HG03342 (cell line): ENCODE measurements at regions not wholly inside any gene's neighbourhood (a gene's known extent, or its start where the extent isn't known, plus 50 kb on each side); places are given as distances from the start of the nearest gene placed in this dataset.

Experiments used
- ATAC-seq: cut with Tn5 transposase; IDR thresholded peaks from one replicate; pipeline ENCODE4 v1.9.1; 2021; ENCODE audit warnings: mild to moderate bottlenecking, moderate library complexity; ENCODE audit not compliant: unreplicated experiment

GRCh38 chr15:35320158-35320780 lies 225.7 kb downstream of the DPH6 start:
- no peak for ATAC-seq

- no peak for ATAC-seq
Measured at GRCh38 chr15:35319354-35319753, 226.6 kb downstream of the DPH6 start.

DNA sequence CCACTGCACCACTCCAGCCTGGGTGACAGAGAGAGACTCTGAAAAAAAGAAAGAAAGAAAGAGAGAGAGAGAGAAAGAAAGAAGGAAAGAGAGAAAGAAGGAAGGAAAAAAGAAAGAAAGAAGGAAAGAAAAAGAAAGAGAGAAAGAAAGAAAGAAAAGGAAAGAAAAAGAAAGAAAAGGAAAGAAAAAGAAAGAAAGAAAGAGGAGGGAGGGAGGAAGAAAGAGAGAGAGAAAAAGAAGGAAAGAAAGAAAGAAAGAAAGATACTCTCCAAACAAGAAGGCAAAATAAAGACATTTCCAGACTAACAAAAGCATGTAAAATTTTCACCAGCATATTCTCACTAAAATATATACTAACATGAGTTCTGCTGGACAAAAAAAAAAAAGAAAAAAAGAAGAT lies 228.7 kb downstream of the DPH6 start:
- no peak for ATAC-seq

DNA sequence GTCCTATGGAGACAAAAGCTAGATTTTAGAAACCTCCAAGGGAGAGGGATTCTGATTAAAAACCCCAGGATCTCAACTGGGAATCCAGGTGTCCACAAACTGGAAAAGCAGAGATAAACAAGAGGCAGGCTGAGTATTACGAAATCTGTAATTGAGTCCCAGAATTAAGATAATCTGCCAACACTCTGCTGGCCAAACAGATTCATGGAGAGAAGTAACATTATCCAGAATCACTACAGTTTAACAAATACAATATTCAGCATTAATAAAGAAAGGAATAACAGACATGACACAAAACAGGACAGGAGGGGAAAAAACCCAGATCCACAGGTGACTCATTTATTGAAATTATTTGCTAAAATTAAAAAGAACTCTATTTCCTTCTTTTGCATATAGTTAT lies 227.2 kb upstream of the NANOGP8 start:
- ATAC-seq = no peak

DNA sequence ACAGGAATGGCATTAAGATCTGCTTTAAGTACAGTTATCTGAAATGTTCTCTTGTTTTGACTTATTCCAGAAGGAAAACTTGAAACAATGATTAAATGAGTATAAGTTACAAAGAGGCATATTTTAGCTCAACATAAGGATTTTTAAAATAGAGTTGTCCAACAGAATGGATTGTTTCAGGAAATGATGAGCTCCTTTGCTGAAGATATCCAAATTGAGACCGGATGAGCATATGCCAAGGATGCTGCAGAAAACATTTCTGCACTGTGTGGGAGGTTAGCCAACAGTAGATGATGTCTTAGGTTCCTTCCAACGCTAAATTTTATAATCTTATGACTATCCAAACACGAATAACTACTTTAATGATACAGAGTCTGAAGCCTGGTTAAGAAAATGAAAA lies 226.5 kb upstream of the NANOGP8 start:
- no peak for ATAC-seq

- ATAC-seq = no peak
Measured at GRCh38 chr15:35309886-35310285, 224.8 kb upstream of the NANOGP8 start.

GRCh38 chr15:35308802-35309201 lies 223.7 kb upstream of the NANOGP8 start:
- ATAC-seq = no peak

DNA sequence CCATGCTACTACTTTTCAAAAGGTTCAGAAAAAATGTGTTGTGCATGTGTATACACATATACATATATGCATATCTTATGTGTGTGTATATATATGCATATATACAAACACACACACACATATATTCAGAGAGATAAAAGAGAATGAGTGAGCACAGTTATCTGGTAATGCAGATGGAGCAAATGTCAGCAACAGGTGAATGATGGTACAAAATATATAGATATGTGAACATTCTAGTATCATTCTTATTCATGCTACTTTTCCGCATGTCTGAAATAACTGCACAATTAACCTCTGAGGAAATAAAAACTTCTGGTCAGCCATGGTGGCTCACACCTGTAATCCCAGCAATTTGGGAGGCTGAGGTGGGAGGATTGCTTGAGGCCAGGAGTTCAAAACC lies 222.6 kb upstream of the NANOGP8 start:
- no peak for ATAC-seq

- ATAC-seq = no peak
Measured at GRCh38 chr15:35307026-35307425, 221.9 kb upstream of the NANOGP8 start.

DNA sequence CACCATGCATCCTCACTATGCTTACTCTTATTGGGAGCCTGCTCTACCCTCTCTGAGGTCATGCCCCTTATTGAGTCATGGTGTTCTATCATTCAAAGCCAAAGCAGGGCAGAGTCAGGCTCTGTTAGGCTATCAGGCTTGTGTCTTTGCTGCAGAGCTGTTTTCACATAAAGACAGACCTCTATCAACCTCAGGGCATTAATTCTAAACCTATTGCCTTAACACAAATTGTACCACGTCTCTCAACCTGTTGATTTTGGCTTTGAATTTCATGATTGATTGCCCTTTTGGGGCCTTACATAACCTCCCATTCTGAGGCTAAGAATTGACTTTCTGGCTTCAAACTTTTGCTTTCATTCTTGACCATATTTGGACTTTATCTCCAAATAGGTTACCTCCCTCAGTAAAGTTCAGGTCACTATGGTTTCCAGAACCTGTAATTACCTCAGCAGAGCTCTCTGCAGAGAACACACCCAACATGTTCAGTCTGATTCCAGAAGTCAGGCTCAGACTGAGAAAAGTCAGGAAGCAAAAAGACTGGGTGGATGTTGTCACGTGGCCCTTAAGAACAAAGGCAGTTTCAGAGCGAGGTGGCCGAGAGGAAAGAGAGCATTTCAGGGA lies 221.4 kb upstream of the NANOGP8 start:
- no peak for ATAC-seq

DNA sequence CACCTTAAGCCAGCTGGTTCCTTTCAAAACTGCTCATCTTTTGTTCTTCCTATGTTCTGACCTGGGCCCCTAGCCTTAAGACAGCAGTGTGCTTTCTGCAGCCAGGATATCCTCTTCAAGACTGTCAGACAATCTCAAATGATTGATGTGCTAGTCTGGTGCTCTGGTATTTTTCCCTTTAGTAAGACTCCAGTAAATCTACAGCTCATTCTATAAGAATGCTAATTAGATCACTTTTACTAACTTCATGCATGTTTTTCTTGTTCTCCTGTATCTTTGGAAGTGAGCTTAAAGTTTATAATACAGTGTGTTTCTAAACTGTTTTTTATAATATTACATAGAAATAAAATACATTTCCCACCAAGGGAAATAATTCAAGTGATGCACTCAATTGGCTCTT lies 220.9 kb upstream of the NANOGP8 start:
- ATAC-seq = no peak

DNA sequence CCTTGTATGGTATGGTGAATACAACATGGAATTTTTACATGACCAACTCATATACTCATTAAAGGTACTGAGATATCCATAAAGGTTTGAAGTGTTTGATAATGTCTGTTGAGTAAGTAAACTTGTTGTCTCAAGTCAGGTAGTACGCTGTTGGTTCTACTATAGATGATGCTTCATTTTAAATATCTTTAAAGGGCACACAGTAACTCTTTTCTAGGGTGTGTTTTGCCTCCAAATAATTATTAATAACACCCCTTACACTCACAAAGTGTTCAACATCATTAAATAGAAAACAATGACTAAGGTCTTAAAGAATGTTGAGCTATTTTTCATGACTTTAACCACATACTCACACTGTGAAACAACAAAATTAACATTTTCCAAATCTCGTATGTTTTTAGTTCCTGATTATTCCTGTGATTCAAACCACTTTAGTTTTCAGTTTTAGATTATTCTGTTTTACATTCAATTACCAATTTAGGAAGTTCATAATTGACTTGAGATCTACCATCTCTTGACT lies 220.0 kb upstream of the NANOGP8 start:
- ATAC-seq = no peak

DNA sequence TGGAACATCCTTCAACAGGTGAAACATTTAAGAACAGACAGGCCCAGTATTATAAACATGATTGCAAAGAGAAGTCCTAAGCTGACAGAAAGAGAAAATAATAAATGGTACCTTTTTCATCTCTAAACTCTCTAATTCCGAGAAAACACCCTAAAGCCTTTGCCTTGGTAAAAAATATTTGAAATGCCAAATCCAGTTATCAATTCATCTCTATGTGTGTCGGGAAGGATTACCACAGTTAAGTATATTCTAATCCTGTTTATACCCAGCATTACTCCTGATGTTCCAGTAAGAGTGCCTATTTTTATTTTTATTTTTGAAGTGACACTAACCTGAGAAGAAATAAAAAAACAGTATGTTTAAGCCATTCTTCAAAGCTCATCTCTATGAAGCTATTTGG lies 219.3 kb upstream of the NANOGP8 start:
- ATAC-seq = no peak

DNA sequence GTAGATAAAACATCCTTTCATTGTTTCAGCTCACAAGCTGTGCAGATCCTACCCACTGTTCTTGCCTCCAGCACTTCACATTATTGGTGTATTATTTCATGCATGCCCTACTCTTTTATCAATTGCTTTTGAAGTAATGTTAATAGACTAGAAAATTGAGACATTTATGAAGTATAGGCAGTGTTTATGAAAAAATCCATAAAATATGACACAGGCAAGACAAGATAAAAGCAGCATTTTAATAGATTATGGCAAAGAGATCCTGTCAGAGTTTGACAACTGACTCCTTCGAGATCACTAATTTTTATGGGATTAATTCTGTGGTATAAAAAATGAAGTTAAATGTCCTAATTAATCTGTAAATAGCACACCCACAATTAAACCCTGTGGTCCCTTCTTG lies 217.2 kb upstream of the NANOGP8 start:
- no peak for ATAC-seq

DNA sequence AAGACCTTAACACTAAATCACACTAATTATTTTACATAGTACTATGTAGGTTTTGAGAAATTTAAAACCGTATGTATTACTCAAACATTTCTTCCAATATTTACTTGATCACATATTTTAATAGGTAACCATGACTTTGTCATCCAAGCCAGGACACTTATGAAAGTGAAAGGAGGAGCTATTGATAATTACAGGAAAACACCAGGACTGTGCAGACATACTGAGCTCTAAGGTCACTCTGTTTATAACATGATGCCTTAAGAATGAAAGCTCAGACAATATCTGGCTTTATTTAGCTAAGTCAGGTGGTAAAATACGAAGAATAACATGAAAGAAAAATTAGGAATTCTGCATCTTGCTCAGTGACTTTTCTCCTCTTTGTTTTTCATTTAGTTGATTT lies 216.0 kb upstream of the NANOGP8 start:
- no peak for ATAC-seq

DNA sequence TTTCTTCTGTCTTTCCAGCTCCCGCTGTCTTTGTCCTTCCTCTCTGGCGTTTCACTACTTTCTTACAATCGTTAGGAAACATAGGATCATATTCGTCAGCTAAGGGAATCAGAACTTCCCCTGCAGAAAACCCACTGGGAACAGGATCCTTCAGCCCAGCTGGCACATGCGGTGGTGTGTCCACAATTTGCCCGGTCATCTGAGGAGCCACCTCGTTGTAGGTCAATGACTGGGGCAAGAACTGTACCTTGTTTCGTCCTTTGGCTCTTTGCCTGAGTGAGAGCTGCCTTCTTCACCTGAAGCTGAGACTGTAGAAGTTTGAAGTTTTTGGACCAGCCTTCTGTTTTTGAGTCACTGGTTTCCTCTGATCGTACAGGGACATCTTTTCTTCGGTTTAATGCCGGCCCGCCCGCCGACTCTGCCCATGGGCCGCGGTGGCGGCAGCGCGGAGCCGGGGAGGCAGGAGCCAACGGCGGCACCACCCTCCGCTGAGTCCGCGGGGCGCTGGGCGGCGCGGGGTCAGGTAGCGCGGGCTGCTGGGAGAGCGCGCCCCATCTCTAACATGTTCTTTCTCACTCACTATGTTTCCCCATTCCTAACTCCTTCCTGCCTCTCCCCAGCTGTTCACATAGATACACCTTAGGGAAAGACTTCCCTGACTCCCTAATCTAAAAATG lies 214.1 kb upstream of the NANOGP8 start:
- ATAC-seq = no peak

- ATAC-seq = no peak
Measured at GRCh38 chr15:35298509-35298908, 213.4 kb upstream of the NANOGP8 start.

DNA sequence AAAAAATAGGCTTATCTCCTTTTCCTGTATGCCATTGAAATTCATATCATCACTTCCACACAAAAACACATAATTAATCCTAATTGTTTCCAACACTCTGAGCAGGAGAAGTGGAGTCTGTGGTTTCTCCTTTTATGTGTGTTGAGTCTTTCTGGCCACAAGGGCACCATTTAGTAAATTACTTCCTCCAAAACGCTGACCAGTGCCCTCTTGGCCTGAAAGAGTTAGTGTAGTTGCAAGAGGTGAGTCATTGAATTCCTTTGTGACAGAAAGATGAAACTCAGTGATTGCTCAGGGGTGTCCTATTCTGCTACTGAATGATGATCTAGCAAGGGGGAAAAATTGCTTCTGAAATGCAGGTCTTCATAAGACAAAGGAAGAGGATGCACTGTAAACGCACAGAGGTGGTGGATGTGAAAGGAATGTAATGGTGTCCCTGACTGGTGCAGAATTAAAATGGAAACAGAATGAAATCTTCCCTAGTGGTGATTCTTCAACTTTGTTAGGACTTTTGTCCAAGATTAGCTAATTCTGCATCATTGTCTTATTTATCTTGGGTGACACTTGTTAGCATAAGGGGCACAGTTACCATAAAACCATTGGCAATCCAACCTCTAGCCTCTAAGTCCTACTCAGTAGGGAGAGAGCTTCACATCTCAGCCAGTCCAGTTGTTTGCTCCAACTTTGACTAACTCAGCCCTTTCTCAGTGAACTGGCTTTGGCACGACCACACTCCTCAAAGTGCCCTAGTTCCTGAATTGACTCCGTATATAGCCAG lies 208.4 kb upstream of the NANOGP8 start:
- ATAC-seq = no peak

DNA sequence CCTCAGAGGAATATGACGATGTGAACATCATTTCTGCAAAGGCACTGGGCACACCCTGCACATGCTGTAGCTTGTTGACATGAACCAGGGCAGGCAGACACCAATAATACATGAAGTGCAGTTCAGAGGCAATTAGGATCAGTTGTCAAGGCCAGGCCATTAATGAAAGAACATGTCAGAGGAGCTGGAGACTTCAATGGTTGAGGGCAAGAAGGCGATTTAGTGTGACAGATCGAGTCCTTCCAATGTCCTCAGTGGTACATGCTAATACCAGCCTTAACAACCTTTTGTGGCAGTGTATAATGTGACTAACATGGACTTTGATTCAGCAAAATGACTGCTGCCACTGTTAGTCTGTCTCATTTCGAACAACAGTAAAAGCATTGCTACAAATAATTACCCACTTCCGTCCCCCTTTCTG lies 205.2 kb upstream of the NANOGP8 start:
- no peak for ATAC-seq

- ATAC-seq = no peak
Measured at GRCh38 chr15:35289024-35289617, 204.0 kb upstream of the NANOGP8 start.

- no peak for ATAC-seq
Measured at GRCh38 chr15:35288580-35288979, 203.5 kb upstream of the NANOGP8 start.
